GM12878 (cell line): ENCODE measurements at regions not wholly inside any gene's neighbourhood (a gene's known extent, or its start where the extent isn't known, plus 50 kb on each side); places are given as distances from the start of the nearest gene placed in this dataset.

Experiments used
- CTCF ChIP-seq, 3 experiments: IDR thresholded peaks in 2 of 3; conservative IDR thresholded peaks in 1 of 3; 2 replicates each; pipeline ENCODE4 v1.5.1; 2011; ENCODE audit warnings: low read depth in 3 of 3, low read length in 3 of 3, mild to moderate bottlenecking in 3 of 3, control low read depth in 2 of 3, moderate library complexity in 2 of 3, inconsistent platforms in 1 of 3, mixed read lengths in 1 of 3; ENCODE audit not compliant: control insufficient read depth in 2 of 3, insufficient read depth in 1 of 3; ENCODE audit errors: extremely low read depth in 1 of 3
- HDAC2 ChIP-seq: fragments of 200-600 bp; sonication (generic); IDR thresholded peaks from 2 replicates; pipeline ENCODE4 v1.6.1; 2017
- RBBP5 ChIP-seq: fragments of 200-600 bp; sonication (generic); conservative IDR thresholded peaks from 2 replicates; pipeline ENCODE4 v1.6.1; 2016
- SMAD1 ChIP-seq: fragments of 450-650 bp; IDR thresholded peaks from 2 replicates; pipeline ENCODE4 v1.6.1; 2018; ENCODE audit warnings: mild to moderate bottlenecking, low read depth; ENCODE audit not compliant: partially characterized antibody
- TARDBP ChIP-seq: IDR thresholded peaks from 2 replicates; pipeline ENCODE4 v1.6.1; 2016; ENCODE audit warnings: borderline replicate concordance

DNA sequence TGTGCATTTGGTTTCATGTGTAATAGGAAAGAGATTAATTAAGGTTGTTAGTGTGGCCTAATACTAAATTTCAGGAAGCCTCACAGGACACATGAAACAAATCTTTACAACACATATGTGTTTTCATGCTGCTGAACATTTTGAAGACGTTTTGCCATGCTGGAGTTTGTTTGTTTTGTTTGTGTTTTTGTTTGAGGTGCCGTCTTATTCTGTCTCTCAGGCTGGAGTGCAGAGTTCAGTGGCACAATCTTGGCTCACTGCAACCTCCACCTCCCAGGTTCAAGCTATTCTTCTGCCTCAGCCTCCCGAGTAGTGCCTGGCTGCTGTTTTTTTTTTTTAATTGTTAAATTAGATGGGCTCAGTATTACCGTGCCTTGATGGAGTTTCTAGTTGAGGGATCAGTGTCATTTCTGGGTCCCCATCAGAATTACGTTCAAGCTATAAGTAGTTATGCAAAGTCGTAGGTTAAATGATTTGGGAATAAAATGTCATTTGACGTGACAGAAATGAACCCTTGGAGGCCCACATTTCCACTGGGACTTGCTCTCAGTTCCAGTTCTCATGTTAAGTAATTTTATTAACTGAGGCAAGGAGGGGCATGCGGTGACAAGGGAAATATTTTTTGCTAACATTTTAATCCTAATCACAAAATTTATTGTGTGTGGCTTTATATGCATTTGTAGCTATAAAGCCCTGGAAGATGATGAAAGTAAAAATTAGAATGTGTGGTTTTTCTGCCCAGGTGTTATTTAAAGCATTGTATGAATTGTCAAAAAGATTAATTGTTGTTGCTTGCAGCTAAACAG lies 196.9 kb downstream of the TM9SF2 start:
- TF ChIP-seq RBBP5 = no peak
- no peak for TF ChIP-seq CTCF (IDR thresholded peaks at IDR 0.05 in 2 of 3, conservative IDR thresholded peaks at IDR 0.05 in 1 of 3; ENCODE audit: control insufficient read depth in 2 of 3, extremely low read depth in 1 of 3, insufficient read depth in 1 of 3, low read depth in 3 of 3, low read length in 3 of 3)
- TF ChIP-seq SMAD1 = no peak
- TF ChIP-seq TARDBP = no peak
- no peak for TF ChIP-seq HDAC2
